ENCODE measurements at regions not wholly inside any gene's neighbourhood (a gene's known extent, or its start where the extent isn't known, plus 50 kb on each side); places are given as distances from the start of the nearest gene placed in this dataset.

- DNase-seq (ENCODE audit: low read depth in 2 of 2), result peak in 1 of 2 donors; percentile 33
Observed at GRCh38 chr2:42880738-42881690, 88.6 kb upstream of the HAAO start.

- DNase-seq (ENCODE audit: low read depth in 2 of 2), result peak; percentile 72 to 93
Observed at GRCh38 chr2:42879913-42880737, 87.7 kb upstream of the HAAO start.

GRCh38 chr2:42879121-42879705, 86.8 kb upstream of the HAAO start:
- no peak for DNase-seq (ENCODE audit: low read depth in 2 of 2)

GRCh38 chr2:42878581-42878980, 86.2 kb upstream of the HAAO start:
- DNase-seq (ENCODE audit: low read depth in 2 of 2), result peak in 1 of 2 donors; percentile 32

- DNase-seq (ENCODE audit: low read depth in 2 of 2), result no peak
Observed at GRCh38 chr2:42877936-42878335, 85.6 kb upstream of the HAAO start.

GRCh38 chr2:42877511-42877910, 85.1 kb upstream of the HAAO start:
- no peak for DNase-seq (ENCODE audit: low read depth in 2 of 2)

- no peak for DNase-seq (ENCODE audit: low read depth in 2 of 2)
Observed at GRCh38 chr2:42876326-42876751, 84.0 kb upstream of the HAAO start.

GRCh38 chr2:42875880-42876279, 83.5 kb upstream of the HAAO start:
- no peak for DNase-seq (ENCODE audit: low read depth in 2 of 2)

GRCh38 chr2:42874949-42875801, 82.8 kb upstream of the HAAO start:
- DNase-seq (ENCODE audit: low read depth in 2 of 2), result peak in 1 of 2 donors; percentile 34

- no peak for DNase-seq (ENCODE audit: low read depth in 2 of 2)
Observed at GRCh38 chr2:42872721-42873120, 80.3 kb upstream of the HAAO start.

- no peak for DNase-seq (ENCODE audit: low read depth in 2 of 2)
Observed at GRCh38 chr2:42871372-42871771, 79.0 kb upstream of the HAAO start.

- no peak for DNase-seq (ENCODE audit: low read depth in 2 of 2)
Observed at GRCh38 chr2:42868874-42869273, 76.5 kb upstream of the HAAO start.

- DNase-seq (ENCODE audit: low read depth in 2 of 2), result no peak
Observed at GRCh38 chr2:42868096-42868495, 75.7 kb upstream of the HAAO start.

- DNase-seq (ENCODE audit: low read depth in 2 of 2), result no peak
Observed at GRCh38 chr2:42867093-42868065, 75.0 kb upstream of the HAAO start.

- DNase-seq (ENCODE audit: low read depth in 2 of 2), result no peak
Observed at GRCh38 chr2:42865884-42866881, 73.8 kb upstream of the HAAO start.

GRCh38 chr2:42864641-42865280, 72.4 kb upstream of the HAAO start:
- DNase-seq (ENCODE audit: low read depth in 2 of 2), result no peak

- no peak for DNase-seq (ENCODE audit: low read depth in 2 of 2)
Observed at GRCh38 chr2:42864222-42864621, 71.8 kb upstream of the HAAO start.

- no peak for DNase-seq (ENCODE audit: low read depth in 2 of 2)
Observed at GRCh38 chr2:42863751-42864150, 71.4 kb upstream of the HAAO start.

All from dermis microvascular lymphatic vessel endothelial cell (primary cell).